GM12878 (cell line): ENCODE measurements at regions not wholly inside any gene's neighbourhood (a gene's known extent, or its start where the extent isn't known, plus 50 kb on each side); places are given as distances from the start of the nearest gene placed in this dataset.

Experiments used
- CBX5 ChIP-seq: sonication (generic); IDR thresholded peaks from 2 replicates; pipeline ENCODE4 v1.6.1; 2016; ENCODE audit warnings: low read depth, moderate library complexity, mild to moderate bottlenecking, inconsistent platforms
- CEBPZ ChIP-seq: fragments of 150-350 bp; IDR thresholded peaks from 2 replicates; pipeline ENCODE4 v1.6.1; 2016; ENCODE audit warnings: low read depth, low read length
- MAX ChIP-seq: IDR thresholded peaks from 2 replicates; pipeline ENCODE4 v1.6.1; 2012; ENCODE audit warnings: low read depth, low read length, improper control_type of control experiment
- MEF2A ChIP-seq: IDR thresholded peaks from 2 replicates; pipeline ENCODE4 v1.6.1; 2011; ENCODE audit warnings: low read depth, mild to moderate bottlenecking, low read length, moderate library complexity; ENCODE audit not compliant: insufficient read depth
- MTA2 ChIP-seq: fragments of 450-650 bp; IDR thresholded peaks from 2 replicates; pipeline ENCODE4 v1.6.1; 2016; ENCODE audit warnings: low read depth, mild to moderate bottlenecking, moderate library complexity
- MYC ChIP-seq: IDR thresholded peaks from 2 replicates; pipeline ENCODE4 v1.6.1; 2011; ENCODE audit warnings: mild to moderate bottlenecking, low read length, moderate library complexity, inconsistent platforms; ENCODE audit not compliant: insufficient read depth, insufficient replicate concordance, insufficient read length, severe bottlenecking
- NFYA ChIP-seq: IDR thresholded peaks from 2 replicates; pipeline ENCODE4 v1.6.1; 2011; ENCODE audit warnings: low read depth, mild to moderate bottlenecking, low read length, improper control_type of control experiment, borderline replicate concordance
- POLR2AphosphoS2 ChIP-seq: IDR thresholded peaks from 2 replicates; pipeline ENCODE4 v1.6.1; 2011; ENCODE audit warnings: low read depth, mild to moderate bottlenecking, low read length, improper control_type of control experiment, moderate library complexity
- RFX5 ChIP-seq: IDR thresholded peaks from 2 replicates; pipeline ENCODE4 v1.6.1; 2011; ENCODE audit warnings: low read depth, low read length, improper control_type of control experiment
- SREBF1 ChIP-seq: IDR thresholded peaks from 2 replicates; pipeline ENCODE4 v1.6.1; 2012; ENCODE audit warnings: mild to moderate bottlenecking, low read length
- STAT1 ChIP-seq: fragments of 450-650 bp; conservative IDR thresholded peaks from 2 replicates; pipeline ENCODE4 v1.6.1; 2014; ENCODE audit warnings: antibody characterized with exemption, mild to moderate bottlenecking
- TBL1XR1 ChIP-seq: IDR thresholded peaks from 2 replicates; pipeline ENCODE4 v1.6.1; 2012; ENCODE audit warnings: low read depth, low read length, improper control_type of control experiment
- TCF3 ChIP-seq: IDR thresholded peaks from 2 replicates; pipeline ENCODE4 v1.6.1; 2012; ENCODE audit warnings: low read depth, mild to moderate bottlenecking, low read length, borderline replicate concordance; ENCODE audit not compliant: insufficient read depth
- ZNF274 ChIP-seq: IDR thresholded peaks from one replicate; pipeline ENCODE4 v1.8.0; 2011; ENCODE audit not compliant: insufficient read length, insufficient read depth
- ZNF384 ChIP-seq: IDR thresholded peaks from 2 replicates; pipeline ENCODE4 v1.6.1; 2012; ENCODE audit warnings: low read depth, mild to moderate bottlenecking, low read length, improper control_type of control experiment, borderline replicate concordance

DNA sequence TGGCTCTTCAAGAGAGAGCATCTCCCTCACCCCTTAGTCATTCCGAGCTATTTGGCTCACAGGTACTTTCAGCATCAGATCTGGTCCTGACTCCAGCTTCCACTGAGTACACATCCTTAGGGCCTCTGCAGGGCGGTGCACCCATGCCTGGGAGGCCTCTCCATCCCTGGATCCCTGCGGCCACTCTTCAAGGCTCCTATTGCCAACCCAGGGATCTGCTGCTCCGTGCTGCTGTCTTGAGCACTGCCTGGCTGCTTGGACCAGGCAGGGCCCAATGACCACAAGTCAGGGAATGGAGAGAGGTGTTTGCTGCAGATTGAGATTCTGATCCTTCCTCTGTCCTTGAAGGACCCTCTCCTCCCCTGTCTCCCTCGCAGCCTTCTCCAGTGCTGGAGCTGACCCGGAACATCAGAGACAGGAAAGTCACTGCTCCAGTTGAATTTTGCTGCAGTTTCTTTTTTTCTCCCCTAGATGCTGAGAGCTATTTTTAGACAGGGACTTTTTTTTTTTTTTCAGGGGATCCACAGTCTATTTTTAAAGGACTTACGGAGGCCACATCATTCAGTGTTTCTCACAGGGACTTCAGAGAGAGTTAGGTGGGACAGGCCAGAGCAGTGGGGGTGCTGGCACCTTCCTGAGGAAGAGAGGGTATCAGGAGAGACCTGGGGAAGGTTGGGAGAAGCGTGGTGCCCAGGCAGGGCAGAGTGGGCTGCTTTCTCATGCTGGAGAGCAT lies 50.1 kb upstream of the KCNA1 start (continued):
- TF ChIP-seq TCF3 (no peak), POLR2AphosphoS2 (no peak), CBX5 (no peak), STAT1 (no peak), MAX (no peak), TBL1XR1 (no peak), RFX5 (no peak), ZNF274 (no peak), MTA2 (no peak), CEBPZ (no peak), SREBF1 (no peak), ZNF384 (peak; percentile 63), MEF2A (peak; percentile 95), MYC (no peak), NFYA (no peak)
